ENCODE measurements at regions not wholly inside any gene's neighbourhood (a gene's known extent, or its start where the extent isn't known, plus 50 kb on each side); places are given as distances from the start of the nearest gene placed in this dataset.
"Not testable (repeated sequence)": the region's sequence is repeated elsewhere in the genome, so short reads cannot be mapped to it uniquely, and the experiment has no call there.

DNA sequence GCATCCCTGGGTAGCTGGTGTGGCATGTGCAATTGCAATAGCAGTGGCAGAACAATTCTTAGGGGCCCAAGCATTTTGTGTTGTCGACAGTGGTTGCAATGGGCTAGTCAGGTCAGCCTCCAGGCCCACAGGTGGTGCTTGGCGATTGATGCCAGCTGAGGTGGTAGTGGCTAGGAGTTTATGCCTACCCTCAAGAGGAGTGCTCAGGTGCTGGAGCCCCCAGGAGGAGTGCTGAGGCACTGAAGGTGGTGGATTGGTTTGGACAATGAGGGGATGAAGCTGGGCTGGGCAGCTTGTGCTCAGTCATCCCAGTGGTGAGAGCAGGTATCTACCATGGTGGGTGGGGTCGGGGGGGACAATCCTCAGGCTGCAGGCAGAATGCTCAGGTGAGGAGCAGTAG, 877.9 kb upstream of the TMEFF2 start (continued):
- TF ChIP-seq, protein P1, sequence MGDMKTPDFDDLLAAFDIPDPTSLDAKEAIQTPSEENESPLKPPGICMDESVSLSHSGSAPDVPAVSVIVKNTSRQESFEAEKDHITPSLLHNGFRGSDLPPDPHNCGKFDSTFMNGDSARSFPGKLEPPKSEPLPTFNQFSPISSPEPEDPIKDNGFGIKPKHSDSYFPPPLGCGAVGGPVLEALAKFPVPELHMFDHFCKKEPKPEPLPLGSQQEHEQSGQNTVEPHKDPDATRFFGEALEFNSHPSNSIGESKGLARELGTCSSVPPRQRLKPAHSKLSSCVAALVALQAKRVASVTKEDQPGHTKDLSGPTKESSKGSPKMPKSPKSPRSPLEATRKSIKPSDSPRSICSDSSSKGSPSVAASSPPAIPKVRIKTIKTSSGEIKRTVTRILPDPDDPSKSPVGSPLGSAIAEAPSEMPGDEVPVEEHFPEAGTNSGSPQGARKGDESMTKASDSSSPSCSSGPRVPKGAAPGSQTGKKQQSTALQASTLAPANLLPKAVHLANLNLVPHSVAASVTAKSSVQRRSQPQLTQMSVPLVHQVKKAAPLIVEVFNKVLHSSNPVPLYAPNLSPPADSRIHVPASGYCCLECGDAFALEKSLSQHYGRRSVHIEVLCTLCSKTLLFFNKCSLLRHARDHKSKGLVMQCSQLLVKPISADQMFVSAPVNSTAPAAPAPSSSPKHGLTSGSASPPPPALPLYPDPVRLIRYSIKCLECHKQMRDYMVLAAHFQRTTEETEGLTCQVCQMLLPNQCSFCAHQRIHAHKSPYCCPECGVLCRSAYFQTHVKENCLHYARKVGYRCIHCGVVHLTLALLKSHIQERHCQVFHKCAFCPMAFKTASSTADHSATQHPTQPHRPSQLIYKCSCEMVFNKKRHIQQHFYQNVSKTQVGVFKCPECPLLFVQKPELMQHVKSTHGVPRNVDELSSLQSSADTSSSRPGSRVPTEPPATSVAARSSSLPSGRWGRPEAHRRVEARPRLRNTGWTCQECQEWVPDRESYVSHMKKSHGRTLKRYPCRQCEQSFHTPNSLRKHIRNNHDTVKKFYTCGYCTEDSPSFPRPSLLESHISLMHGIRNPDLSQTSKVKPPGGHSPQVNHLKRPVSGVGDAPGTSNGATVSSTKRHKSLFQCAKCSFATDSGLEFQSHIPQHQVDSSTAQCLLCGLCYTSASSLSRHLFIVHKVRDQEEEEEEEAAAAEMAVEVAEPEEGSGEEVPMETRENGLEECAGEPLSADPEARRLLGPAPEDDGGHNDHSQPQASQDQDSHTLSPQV (IDR thresholded peaks at IDR 0.05), result no peak
- no peak for TF ChIP-seq TARDBP (IDR thresholded peaks at IDR 0.05; ENCODE audit: borderline replicate concordance)
- TF ChIP-seq, protein P2, sequence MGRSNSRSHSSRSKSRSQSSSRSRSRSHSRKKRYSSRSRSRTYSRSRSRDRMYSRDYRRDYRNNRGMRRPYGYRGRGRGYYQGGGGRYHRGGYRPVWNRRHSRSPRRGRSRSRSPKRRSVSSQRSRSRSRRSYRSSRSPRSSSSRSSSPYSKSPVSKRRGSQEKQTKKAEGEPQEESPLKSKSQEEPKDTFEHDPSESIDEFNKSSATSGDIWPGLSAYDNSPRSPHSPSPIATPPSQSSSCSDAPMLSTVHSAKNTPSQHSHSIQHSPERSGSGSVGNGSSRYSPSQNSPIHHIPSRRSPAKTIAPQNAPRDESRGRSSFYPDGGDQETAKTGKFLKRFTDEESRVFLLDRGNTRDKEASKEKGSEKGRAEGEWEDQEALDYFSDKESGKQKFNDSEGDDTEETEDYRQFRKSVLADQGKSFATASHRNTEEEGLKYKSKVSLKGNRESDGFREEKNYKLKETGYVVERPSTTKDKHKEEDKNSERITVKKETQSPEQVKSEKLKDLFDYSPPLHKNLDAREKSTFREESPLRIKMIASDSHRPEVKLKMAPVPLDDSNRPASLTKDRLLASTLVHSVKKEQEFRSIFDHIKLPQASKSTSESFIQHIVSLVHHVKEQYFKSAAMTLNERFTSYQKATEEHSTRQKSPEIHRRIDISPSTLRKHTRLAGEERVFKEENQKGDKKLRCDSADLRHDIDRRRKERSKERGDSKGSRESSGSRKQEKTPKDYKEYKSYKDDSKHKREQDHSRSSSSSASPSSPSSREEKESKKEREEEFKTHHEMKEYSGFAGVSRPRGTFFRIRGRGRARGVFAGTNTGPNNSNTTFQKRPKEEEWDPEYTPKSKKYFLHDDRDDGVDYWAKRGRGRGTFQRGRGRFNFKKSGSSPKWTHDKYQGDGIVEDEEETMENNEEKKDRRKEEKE (IDR thresholded peaks at IDR 0.05), result no peak
- TF ChIP-seq, protein P3, sequence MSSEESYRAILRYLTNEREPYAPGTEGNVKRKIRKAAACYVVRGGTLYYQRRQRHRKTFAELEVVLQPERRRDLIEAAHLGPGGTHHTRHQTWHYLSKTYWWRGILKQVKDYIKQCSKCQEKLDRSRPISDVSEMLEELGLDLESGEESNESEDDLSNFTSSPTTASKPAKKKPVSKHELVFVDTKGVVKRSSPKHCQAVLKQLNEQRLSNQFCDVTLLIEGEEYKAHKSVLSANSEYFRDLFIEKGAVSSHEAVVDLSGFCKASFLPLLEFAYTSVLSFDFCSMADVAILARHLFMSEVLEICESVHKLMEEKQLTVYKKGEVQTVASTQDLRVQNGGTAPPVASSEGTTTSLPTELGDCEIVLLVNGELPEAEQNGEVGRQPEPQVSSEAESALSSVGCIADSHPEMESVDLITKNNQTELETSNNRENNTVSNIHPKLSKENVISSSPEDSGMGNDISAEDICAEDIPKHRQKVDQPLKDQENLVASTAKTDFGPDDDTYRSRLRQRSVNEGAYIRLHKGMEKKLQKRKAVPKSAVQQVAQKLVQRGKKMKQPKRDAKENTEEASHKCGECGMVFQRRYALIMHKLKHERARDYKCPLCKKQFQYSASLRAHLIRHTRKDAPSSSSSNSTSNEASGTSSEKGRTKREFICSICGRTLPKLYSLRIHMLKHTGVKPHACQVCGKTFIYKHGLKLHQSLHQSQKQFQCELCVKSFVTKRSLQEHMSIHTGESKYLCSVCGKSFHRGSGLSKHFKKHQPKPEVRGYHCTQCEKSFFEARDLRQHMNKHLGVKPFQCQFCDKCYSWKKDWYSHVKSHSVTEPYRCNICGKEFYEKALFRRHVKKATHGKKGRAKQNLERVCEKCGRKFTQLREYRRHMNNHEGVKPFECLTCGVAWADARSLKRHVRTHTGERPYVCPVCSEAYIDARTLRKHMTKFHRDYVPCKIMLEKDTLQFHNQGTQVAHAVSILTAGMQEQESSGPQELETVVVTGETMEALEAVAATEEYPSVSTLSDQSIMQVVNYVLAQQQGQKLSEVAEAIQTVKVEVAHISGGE (CRISPR knock-in tag; IDR thresholded peaks at IDR 0.05), result no peak
- no peak for TF ChIP-seq GABPA (IDR thresholded peaks at IDR 0.05; ENCODE audit: low read depth)
- TF ChIP-seq, protein P4, sequence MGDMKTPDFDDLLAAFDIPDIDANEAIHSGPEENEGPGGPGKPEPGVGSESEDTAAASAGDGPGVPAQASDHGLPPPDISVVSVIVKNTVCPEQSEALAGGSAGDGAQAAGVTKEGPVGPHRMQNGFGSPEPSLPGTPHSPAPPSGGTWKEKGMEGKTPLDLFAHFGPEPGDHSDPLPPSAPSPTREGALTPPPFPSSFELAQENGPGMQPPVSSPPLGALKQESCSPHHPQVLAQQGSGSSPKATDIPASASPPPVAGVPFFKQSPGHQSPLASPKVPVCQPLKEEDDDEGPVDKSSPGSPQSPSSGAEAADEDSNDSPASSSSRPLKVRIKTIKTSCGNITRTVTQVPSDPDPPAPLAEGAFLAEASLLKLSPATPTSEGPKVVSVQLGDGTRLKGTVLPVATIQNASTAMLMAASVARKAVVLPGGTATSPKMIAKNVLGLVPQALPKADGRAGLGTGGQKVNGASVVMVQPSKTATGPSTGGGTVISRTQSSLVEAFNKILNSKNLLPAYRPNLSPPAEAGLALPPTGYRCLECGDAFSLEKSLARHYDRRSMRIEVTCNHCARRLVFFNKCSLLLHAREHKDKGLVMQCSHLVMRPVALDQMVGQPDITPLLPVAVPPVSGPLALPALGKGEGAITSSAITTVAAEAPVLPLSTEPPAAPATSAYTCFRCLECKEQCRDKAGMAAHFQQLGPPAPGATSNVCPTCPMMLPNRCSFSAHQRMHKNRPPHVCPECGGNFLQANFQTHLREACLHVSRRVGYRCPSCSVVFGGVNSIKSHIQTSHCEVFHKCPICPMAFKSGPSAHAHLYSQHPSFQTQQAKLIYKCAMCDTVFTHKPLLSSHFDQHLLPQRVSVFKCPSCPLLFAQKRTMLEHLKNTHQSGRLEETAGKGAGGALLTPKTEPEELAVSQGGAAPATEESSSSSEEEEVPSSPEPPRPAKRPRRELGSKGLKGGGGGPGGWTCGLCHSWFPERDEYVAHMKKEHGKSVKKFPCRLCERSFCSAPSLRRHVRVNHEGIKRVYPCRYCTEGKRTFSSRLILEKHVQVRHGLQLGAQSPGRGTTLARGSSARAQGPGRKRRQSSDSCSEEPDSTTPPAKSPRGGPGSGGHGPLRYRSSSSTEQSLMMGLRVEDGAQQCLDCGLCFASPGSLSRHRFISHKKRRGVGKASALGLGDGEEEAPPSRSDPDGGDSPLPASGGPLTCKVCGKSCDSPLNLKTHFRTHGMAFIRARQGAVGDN (IDR thresholded peaks at IDR 0.05), result no peak

DNA sequence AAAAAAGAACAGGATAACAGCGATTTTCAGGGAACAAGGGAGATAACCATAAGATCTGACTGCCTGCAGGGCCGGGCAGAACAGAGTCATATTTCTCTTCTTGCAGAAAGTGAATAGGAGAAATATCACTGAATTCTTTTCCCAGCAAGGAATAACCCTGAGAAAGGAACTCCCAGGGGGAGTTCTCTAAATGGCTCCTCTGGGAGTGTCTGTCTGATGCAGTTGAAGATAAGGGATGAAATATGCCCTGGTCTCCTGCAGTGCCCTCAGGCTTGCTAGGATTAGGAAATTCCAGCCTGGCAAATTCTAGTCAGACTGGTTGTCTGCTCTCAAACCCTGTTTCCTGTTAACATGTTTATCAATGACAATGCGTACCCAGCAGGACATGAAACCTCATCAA, 830.8 kb upstream of the TMEFF2 start:
- WGBS (ENCODE audit: insufficient coverage, insufficient replicate concordance, low lambda C conversion rate, missing lambda C conversion rate), result 0% methylated on average over 3 of the region's 3 CpGs
- in situ Hi-C loops (cut with MboI); FAIRE-seq; intact Hi-C loops (cut with micrococcal nuclease; ENCODE audit: unreplicated experiment); H3K27me3 ChIP-seq (replicated peaks in 1 of 2; ENCODE audit: control insufficient read depth in 2 of 2, insufficient read depth in 2 of 2, low read length in 1 of 2); H3K79me2 ChIP-seq (ENCODE audit: control insufficient read depth, insufficient read depth, low read length); POLR2A ChIA-PET; H2AFZ ChIP-seq (ENCODE audit: control insufficient read depth, low read depth, low read length); BruUV-seq (replicated peaks); H3K4me1 ChIP-seq (ENCODE audit: control insufficient read depth, insufficient read depth, low read length); H3K4me3 ChIP-seq; SMC1A ChIA-PET (ENCODE audit: uncharacterized antibody, unreplicated experiment); H4K20me1 ChIP-seq (ENCODE audit: control insufficient read depth, insufficient read depth); H3K9me3 ChIP-seq (replicated peaks; ENCODE audit: control insufficient read depth, insufficient read depth, low read length); H3K9ac ChIP-seq (ENCODE audit: control insufficient read depth, insufficient read depth, low read length); H3K4me2 ChIP-seq (ENCODE audit: control insufficient read depth, insufficient read depth); CTCF ChIA-PET; RAD21 ChIA-PET (ENCODE audit: unreplicated experiment); H3K27ac ChIP-seq (ENCODE audit: control insufficient read depth, insufficient read depth); ATAC-seq; DNase-seq (ENCODE audit: low read depth, low spot score); H3K36me3 ChIP-seq (ENCODE audit: control insufficient read depth in 2 of 2, insufficient read depth in 2 of 2, low read length in 1 of 2): not testable (repeated sequence)

Data from GM12878 (cell line).